Neural cell (in vitro differentiated cells): ENCODE measurements at regions not wholly inside any gene's neighbourhood (a gene's known extent, or its start where the extent isn't known, plus 50 kb on each side); places are given as distances from the start of the nearest gene placed in this dataset.

Experiments used
- CTCF ChIP-seq: fragments of 450-650 bp; IDR thresholded peaks from 2 replicates; pipeline ENCODE4 v1.5.1; 2014; ENCODE audit warnings: antibody characterized with exemption, mild to moderate bottlenecking, moderate library complexity; ENCODE audit not compliant: poor library complexity, severe bottlenecking
- EP300 ChIP-seq: fragments of 450-650 bp; conservative IDR thresholded peaks from 2 replicates; pipeline ENCODE4 v1.6.1; 2014; ENCODE audit warnings: antibody characterized with exemption, mild to moderate bottlenecking, moderate library complexity; ENCODE audit not compliant: poor library complexity, severe bottlenecking
- EZH2 ChIP-seq: fragments of 200-600, 300-800 bp; shearing (Covaris generic), sonication (generic); IDR thresholded peaks from 2 replicates; pipeline ENCODE4 v1.6.1; 2014; ENCODE audit warnings: antibody characterized with exemption, low read length, borderline replicate concordance, mild to moderate bottlenecking; ENCODE audit not compliant: insufficient read depth, poor library complexity, severe bottlenecking
- POLR2AphosphoS5 ChIP-seq: IDR thresholded peaks from 2 replicates; pipeline ENCODE4 v1.6.1; 2012
- RAD21 ChIP-seq: fragments of 450-650 bp; conservative IDR thresholded peaks from 2 replicates; pipeline ENCODE4 v1.6.1; 2014; ENCODE audit warnings: antibody characterized with exemption, mild to moderate bottlenecking, moderate library complexity
- REST ChIP-seq: IDR thresholded peaks from 2 replicates; pipeline ENCODE4 v1.6.1; 2012; ENCODE audit warnings: borderline replicate concordance
- TAF1 ChIP-seq: IDR thresholded peaks from 2 replicates; pipeline ENCODE4 v1.6.1; 2012; ENCODE audit warnings: low read depth

GRCh38 chr12:92482599-92482998 lies 220.2 kb upstream of the PLEKHG7 start:
- no peak for TF ChIP-seq EZH2
- no peak for TF ChIP-seq POLR2AphosphoS5
- no peak for TF ChIP-seq TAF1
- no peak for TF ChIP-seq RAD21
- no peak for TF ChIP-seq EP300
- no peak for TF ChIP-seq CTCF
- TF ChIP-seq REST, result no peak
